Mucosa of descending colon (tissue), 3 donors: ENCODE measurements at regions not wholly inside any gene's neighbourhood (a gene's known extent, or its start where the extent isn't known, plus 50 kb on each side); places are given as distances from the start of the nearest gene placed in this dataset.

Experiments used
- ATAC-seq: fragments of 200-7000 bp; cut with Tn5 transposase; one replicate; pipeline ENCODE4 v1.9.1; 2020; ENCODE audit warnings: mild to moderate bottlenecking, moderate library complexity
- DNase-seq, 3 donors: peaks; one replicate each; pipeline ENCODE4 v3.0.0-alpha.2; 2020
- H3K36me3 ChIP-seq: fragments of 200-600 bp; one replicate; pipeline ENCODE4 v1.8.0; 2021; ENCODE audit warnings: low read depth, mild to moderate bottlenecking
- H3K4me1 ChIP-seq: fragments of 200-600 bp; one replicate; pipeline ENCODE4 v1.8.0; 2021; ENCODE audit warnings: low read depth, mild to moderate bottlenecking
- H3K4me3 ChIP-seq: fragments of 200-600 bp; one replicate; pipeline ENCODE4 v1.8.0; 2021; ENCODE audit warnings: mild to moderate bottlenecking
- H3K9me3 ChIP-seq: fragments of 200-600 bp; one replicate; pipeline ENCODE4 v1.8.0; 2021; ENCODE audit warnings: mild to moderate bottlenecking
- CTCF ChIP-seq: fragments of 200-600 bp; IDR thresholded peaks from one replicate; pipeline ENCODE4 v1.8.0; 2022; ENCODE audit warnings: antibody characterized with exemption, mild to moderate bottlenecking
- intact Hi-C, 2 donors: fragments of 100-400 bp; cut with DNase I in 1 of 2; cut with micrococcal nuclease in 1 of 2; formaldehyde crosslinking; loops; one replicate each; pipeline versions ENCODE4 v1.11.0 to v1.11.1; 2022; cut with DNase I, micrococcal nuclease
- donor health status: DM: no; HTN: no; CAD: no; lungs with moderate emphysema.
- donor health status: DM: no; HTN: no; CAD: no.
- donor health status: DM: no; HTN: yes; CAD: no.

DNA sequence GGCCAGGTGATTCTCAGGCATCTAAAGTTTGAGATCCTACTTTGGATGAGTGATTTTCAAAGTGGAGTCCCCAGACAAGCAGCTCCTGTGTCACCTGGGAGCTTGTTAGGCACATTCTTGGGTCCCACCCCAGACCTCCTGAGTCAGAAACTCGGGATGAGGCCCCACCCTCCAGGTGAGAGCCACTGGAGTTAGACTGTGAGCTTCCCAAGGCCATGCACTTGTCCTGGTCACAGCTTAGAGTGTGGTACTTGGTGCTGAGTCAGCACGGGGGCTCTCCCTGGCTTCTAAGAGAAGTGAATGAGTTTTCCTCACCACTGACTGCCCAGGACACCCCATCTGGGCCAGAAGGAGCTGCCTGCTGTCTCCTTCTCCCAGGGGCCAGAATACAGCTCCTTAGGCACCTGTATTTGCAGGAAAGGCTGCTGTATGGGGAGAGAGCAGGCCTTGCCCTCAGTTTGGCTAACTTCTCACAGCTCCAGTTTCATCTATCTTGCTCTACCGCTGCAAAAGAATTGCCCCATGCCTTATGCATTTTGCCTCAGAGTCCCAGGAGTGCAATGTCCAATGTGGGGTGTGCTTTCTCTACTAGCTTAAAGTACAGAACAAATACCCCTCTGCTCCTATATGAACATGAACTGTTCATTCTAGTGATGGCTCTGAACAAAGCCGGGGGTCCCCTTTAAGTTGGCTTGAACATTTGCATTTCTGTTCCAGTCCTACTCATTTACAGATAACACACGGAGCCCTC, 98.1 kb downstream of the PSMG1 start:
- Histone ChIP-seq H3K9me3 (no peaks in the 10 kb centered on the region), H3K4me3 (no peak overlapping the region), H3K36me3 (no peaks in the 10 kb centered on the region), H3K4me1 (peaks cover 14% of the 10 kb centered on the region)
- no peak for TF ChIP-seq CTCF
- no peak for ATAC-seq
- no peak for DNase-seq
- intact Hi-C loops, result no loop called here

DNA sequence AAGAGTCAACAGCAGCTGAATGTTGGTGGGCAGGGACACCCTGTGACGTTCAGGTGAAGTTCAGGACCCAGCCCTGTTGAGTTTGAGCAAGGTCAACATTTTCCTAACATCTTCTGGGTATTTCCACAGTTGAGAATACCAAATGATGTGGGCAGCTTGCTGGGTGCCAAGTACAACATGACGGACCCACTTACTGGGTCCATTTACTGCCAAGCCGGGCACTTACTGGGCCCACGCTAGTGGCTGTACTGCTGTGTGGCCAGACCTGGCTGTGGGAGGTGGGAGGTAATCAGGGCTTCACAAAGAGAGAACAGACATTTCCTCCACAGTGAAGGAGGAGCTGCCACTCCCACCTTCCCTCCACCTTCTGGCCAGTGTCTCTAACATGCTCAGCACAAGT, 99.2 kb downstream of the PSMG1 start:
- TF ChIP-seq CTCF, result no peak
- no peaks in the 10 kb centered on the region for H3K9me3 ChIP-seq
- ATAC-seq (no peak), DNase-seq (no peak)
- H3K4me1 ChIP-seq, result peaks cover 16% of the 10 kb centered on the region
- intact Hi-C loops, result no loop called here
- H3K36me3 ChIP-seq, result no peaks in the 10 kb centered on the region
- H3K4me3 ChIP-seq, result no peak overlapping the region

GRCh38 chr21:39083377-39084008, 99.8 kb downstream of the PSMG1 start:
- Histone ChIP-seq H3K4me1 (peaks cover 16% of the 10 kb centered on the region), H3K36me3 (no peaks in the 10 kb centered on the region), H3K4me3 (no peak overlapping the region), H3K9me3 (no peaks in the 10 kb centered on the region)
- DNase-seq, result peak; percentile 71 to 79 (median 78)
- no peak for TF ChIP-seq CTCF
- intact Hi-C loops, result no loop called here
- peak; percentile 66 for ATAC-seq

DNA sequence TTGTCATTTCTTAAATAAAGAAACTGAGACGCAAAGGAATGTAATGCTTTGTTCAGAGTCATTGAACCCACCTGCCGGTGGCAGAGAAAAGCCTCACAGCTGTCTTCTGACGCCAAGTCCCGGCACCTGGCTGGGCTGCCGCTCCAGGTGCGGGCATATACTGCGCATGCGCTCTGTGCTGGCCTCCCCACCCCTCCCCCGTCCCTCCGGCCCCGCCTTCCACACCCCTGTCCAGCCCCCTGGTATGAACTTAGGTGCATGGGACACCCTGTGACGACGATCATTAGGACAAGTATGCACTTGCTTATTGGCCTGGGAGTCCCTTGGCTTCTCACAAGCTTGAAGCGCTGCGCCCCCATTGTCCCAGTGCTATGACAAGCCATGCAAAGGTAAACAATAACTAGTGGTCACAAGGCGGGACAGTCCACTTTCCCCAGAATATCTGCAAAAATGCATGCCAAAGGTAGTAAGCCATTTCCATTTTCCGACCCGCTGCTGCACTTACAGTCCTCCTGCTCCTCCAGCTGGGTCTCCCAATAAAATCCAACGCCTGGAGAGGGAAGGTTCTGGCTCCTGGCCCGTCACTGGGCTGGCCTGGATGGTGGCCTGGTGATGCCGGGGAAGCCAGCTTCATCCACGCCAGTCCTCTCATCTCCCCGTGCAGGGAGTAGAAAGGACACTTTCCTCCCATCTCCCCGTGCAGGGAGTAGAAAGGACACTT, 100.4 kb downstream of the PSMG1 start:
- peak in 2 of 3 donors; percentile 56 to 66 for DNase-seq
- intact Hi-C loops, result no loop called here
- Histone ChIP-seq H3K4me3 (no peak overlapping the region), H3K4me1 (peaks cover 16% of the 10 kb centered on the region), H3K9me3 (no peaks in the 10 kb centered on the region), H3K36me3 (no peaks in the 10 kb centered on the region)
- ATAC-seq, result peak; percentile 76
- TF ChIP-seq CTCF, result no peak

DNA sequence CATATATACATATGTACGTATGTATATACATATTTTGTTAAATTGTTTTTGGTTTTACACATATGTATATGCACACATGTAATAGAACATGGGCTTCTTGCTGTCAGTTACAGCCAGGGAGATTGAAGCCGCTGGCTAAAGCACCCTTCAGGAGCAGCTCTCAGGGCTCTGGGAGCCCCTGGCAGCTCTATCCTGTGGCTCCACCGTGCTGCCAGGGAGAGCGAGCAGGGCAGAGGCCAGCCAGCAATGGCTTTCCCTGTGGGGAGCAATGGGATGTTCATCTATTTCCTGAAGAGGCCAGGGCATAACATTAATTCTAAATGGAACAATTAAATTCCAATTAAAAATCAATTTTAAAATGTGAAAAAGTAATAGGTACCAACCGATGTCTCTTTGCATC, 102.9 kb downstream of the PSMG1 start:
- no peak for DNase-seq
- no peak for ATAC-seq
- intact Hi-C loops, result no loop called here

More for the DNA sequence above, 102.9 kb downstream of the PSMG1 start:
- TF ChIP-seq CTCF, result no peak
- Histone ChIP-seq H3K36me3 (no peaks in the 10 kb centered on the region), H3K4me1 (peaks cover 16% of the 10 kb centered on the region), H3K4me3 (no peak overlapping the region), H3K9me3 (peaks cover under 1% of the 10 kb centered on the region)
